PC-3 (cell line): ENCODE measurements at regions not wholly inside any gene's neighbourhood (a gene's known extent, or its start where the extent isn't known, plus 50 kb on each side); places are given as distances from the start of the nearest gene placed in this dataset.

Experiments
- ATAC-seq: fragments of 200-7000 bp; cut with Tn5 transposase; 2 replicates; pipeline ENCODE4 v1.9.1; 2020; ENCODE audit warnings: mild to moderate bottlenecking, moderate library complexity
- BruUV-seq: library from RNA; stranded (reverse); fragments of 400-500 nt; replicated peaks from 2 replicates; lab custom pipeline; 2021; lab: Mats Ljungman, UMichigan
- CTCF ChIA-PET: fragments of 300-600 bp; sonication (Branson Sonifier 250); formaldehyde crosslinking; loops from one replicate; lab custom pipeline; 2022; ENCODE audit warnings: antibody characterized with exemption; lab: Charles Lee
- POLR2A ChIA-PET: fragments of 300-600 bp; sonication (Branson Sonifier 250); formaldehyde crosslinking; loops from one replicate; lab custom pipeline; 2022; ENCODE audit warnings: antibody characterized with exemption; ENCODE audit not compliant: unreplicated experiment; lab: Charles Lee
- DNase-seq: peaks from one replicate; pipeline ENCODE4 v3.0.0-alpha.2; 2015
- H2AFZ ChIP-seq: fragments of 300-600 bp; sonication (generic); 2 replicates; pipeline ENCODE4 v1.6.0; 2016; ENCODE audit warnings: antibody characterized with exemption, low read length
- H3F3A ChIP-seq: fragments of 300-600 bp; sonication (generic); one replicate; pipeline ENCODE4 v1.6.0; 2017; ENCODE audit warnings: antibody characterized with exemption, low read length, control low read depth, mild to moderate bottlenecking; ENCODE audit not compliant: unreplicated experiment
- H3K27ac ChIP-seq: fragments of 300-600 bp; sonication (generic); 2 replicates; pipeline ENCODE4 v1.5.1; 2016; ENCODE audit warnings: mild to moderate bottlenecking, low read length
- H3K27me3 ChIP-seq: fragments of 300-600 bp; sonication (generic); 2 replicates; pipeline ENCODE4 v1.6.1; 2016; ENCODE audit warnings: low read length, mixed read lengths
- H3K36me3 ChIP-seq: fragments of 300-600 bp; sonication (generic); 2 replicates; pipeline ENCODE4 v1.6.1; 2016; ENCODE audit warnings: low read depth, mixed run types, low read length, mixed read lengths
- H3K4me1 ChIP-seq: fragments of 300-600 bp; sonication (generic); 2 replicates; pipeline ENCODE4 v1.5.1; 2016; ENCODE audit warnings: low read length; ENCODE audit not compliant: insufficient read depth
- H3K4me2 ChIP-seq: fragments of 300-600 bp; sonication (generic); 2 replicates; pipeline ENCODE4 v1.6.0; 2016; ENCODE audit warnings: low read length
- H3K4me3 ChIP-seq: fragments of 300-600 bp; sonication (generic); 2 replicates; pipeline ENCODE4 v1.5.1; 2016; ENCODE audit warnings: mild to moderate bottlenecking, low read length, mixed read lengths
- H3K79me2 ChIP-seq: fragments of 300-600 bp; sonication (generic); 2 replicates; pipeline ENCODE4 v1.6.1; 2017; ENCODE audit warnings: low read length, mixed read lengths
- H3K9ac ChIP-seq: fragments of 300-600 bp; sonication (generic); 2 replicates; pipeline ENCODE4 v1.6.0; 2016; ENCODE audit warnings: mild to moderate bottlenecking, low read length
- H3K9me2 ChIP-seq: fragments of 300-600 bp; sonication (generic); replicated peaks from 2 replicates; pipeline ENCODE4 v1.6.1; 2016; ENCODE audit warnings: mixed run types, low read length, mixed read lengths
- H3K9me3 ChIP-seq: fragments of 300-600 bp; sonication (generic); 2 replicates; pipeline ENCODE4 v1.6.1; 2016; ENCODE audit warnings: low read length, mixed read lengths
- H4K20me1 ChIP-seq: fragments of 300-600 bp; sonication (generic); 2 replicates; pipeline ENCODE4 v1.6.1; 2016; ENCODE audit warnings: low read length, mixed read lengths
- EZH2 ChIP-seq: fragments of 300-600 bp; sonication (generic); IDR thresholded peaks from one replicate; pipeline ENCODE4 v1.6.1; 2017; ENCODE audit warnings: antibody characterized with exemption, mild to moderate bottlenecking, low read length; ENCODE audit not compliant: unreplicated experiment
- EZH2phosphoT487 ChIP-seq: fragments of 300-600 bp; sonication (generic); IDR thresholded peaks from 2 replicates; pipeline ENCODE4 v1.6.1; 2018; ENCODE audit warnings: mild to moderate bottlenecking, antibody characterized with exemption, low read length, borderline replicate concordance
- intact Hi-C: fragments of 100-400 bp; cut with micrococcal nuclease; formaldehyde crosslinking; loops from 2 replicates; pipeline ENCODE4 v1.9.0; 2023
- TF ChIP-seq, protein P1 (sequence below): fragments of 300-600 bp; sonication (generic); conservative IDR thresholded peaks from 2 replicates; pipeline ENCODE4 v1.5.1; 2017; ENCODE audit warnings: antibody characterized with exemption, low read depth, mild to moderate bottlenecking, low read length

DNA sequence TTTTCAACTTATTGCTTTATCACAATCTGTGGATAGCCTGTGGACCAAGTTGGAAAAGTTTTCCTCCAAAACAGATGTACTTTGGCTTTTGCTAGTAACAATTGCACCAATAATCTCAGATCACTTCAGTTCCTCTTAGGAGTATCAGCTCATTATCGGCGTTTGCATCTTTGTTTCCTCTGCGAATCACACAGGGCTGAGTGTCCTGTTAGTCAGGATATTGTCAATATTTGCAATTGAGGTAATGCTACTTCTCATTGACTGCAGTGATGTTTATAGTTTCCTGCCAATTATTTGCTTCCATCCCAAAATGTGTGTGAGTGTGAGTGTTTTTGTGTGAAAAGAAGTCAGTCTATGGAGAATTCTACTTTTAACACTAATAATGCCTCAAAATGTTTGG lies 545.0 kb downstream of the SI start:
- DNase-seq (peak; percentile 73), ATAC-seq (peak; percentile 96)
- peaks cover 25% of the 10 kb centered on the region; the same call in 1 of the 2 replicates for H3K4me1 ChIP-seq
- H3F3A ChIP-seq: no peaks in the 10 kb centered on the region
- ChIA-PET POLR2A (no interaction called here), CTCF (interaction anchor here (0.5 kb wide), 1 partner anchor 34 kb away, joined by 3 read pairs; no protein-coding TSS in a partner anchor)
- no peaks in the 10 kb centered on the region for H4K20me1 ChIP-seq
- no peak overlapping the region for H3K27ac ChIP-seq
- TF ChIP-seq EZH2: no peak
- TF ChIP-seq, protein P1, sequence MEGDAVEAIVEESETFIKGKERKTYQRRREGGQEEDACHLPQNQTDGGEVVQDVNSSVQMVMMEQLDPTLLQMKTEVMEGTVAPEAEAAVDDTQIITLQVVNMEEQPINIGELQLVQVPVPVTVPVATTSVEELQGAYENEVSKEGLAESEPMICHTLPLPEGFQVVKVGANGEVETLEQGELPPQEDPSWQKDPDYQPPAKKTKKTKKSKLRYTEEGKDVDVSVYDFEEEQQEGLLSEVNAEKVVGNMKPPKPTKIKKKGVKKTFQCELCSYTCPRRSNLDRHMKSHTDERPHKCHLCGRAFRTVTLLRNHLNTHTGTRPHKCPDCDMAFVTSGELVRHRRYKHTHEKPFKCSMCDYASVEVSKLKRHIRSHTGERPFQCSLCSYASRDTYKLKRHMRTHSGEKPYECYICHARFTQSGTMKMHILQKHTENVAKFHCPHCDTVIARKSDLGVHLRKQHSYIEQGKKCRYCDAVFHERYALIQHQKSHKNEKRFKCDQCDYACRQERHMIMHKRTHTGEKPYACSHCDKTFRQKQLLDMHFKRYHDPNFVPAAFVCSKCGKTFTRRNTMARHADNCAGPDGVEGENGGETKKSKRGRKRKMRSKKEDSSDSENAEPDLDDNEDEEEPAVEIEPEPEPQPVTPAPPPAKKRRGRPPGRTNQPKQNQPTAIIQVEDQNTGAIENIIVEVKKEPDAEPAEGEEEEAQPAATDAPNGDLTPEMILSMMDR: no peak
- TF ChIP-seq EZH2phosphoT487: no peak
- no peak overlapping the region for H3K9ac ChIP-seq
- intact Hi-C loops: loop anchor here (1.0 to 10.0 kb wide), 2 partner anchors 53 to 228 kb away; no protein-coding TSS in a partner anchor
- no peak overlapping the region for H3K4me2 ChIP-seq
- no peak overlapping the region for H3K4me3 ChIP-seq
- no peaks in the 10 kb centered on the region for H3K9me3 ChIP-seq
- no peak overlapping the region for H2AFZ ChIP-seq
- no peaks in the 10 kb centered on the region for H3K79me2 ChIP-seq
- H3K27me3 ChIP-seq: no peaks in the 10 kb centered on the region
- 0 out of 2 replicates have a peak, but pooled peaks cover 2% of the 10 kb centered on the region for H3K9me2 ChIP-seq
- no peaks in the 10 kb centered on the region for H3K36me3 ChIP-seq
- no TSS peak for BruUV-seq

DNA sequence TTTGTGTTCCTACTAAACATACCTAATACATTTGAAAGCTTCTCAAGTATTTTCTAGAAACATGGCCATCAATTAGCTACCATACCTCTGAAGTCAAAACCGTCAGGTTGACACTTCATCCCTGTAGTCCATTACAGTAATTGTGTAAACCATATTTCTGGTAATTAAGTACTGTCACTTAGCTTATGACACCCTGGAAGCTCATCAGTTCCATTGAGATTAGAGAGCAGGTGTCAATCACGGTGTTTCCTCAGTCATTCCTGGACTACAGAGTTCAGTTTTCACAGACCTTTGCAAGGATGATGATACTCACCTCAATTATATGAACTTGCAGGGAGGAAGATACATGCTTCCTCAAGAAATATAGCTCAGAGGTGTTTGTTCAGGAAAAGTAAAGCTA lies 552.0 kb downstream of the SI start:
- ATAC-seq (no peak), DNase-seq (no peak)
- Histone ChIP-seq H3K27me3 (no peaks in the 10 kb centered on the region), H3F3A (no peaks in the 10 kb centered on the region), H2AFZ (no peak overlapping the region), H3K9ac (no peak overlapping the region), H4K20me1 (no peaks in the 10 kb centered on the region), H3K27ac (no peak overlapping the region), H3K9me3 (peaks cover 4% of the 10 kb centered on the region; the same call in 1 of the 2 replicates), H3K79me2 (no peaks in the 10 kb centered on the region), H3K4me2 (no peak overlapping the region), H3K4me3 (no peak overlapping the region), H3K36me3 (no peaks in the 10 kb centered on the region), H3K4me1 (0 out of 2 replicates have a peak, but pooled peaks cover 5% of the 10 kb centered on the region), H3K9me2 (0 out of 2 replicates have a peak, but pooled peaks cover 2% of the 10 kb centered on the region)
- TF ChIP-seq EZH2: no peak
- TF ChIP-seq EZH2phosphoT487: no peak
- TF ChIP-seq, protein P1: no peak
- ChIA-PET POLR2A (no interaction called here), CTCF (no interaction called here)
- no TSS peak for BruUV-seq
- intact Hi-C loops: no loop called here

DNA sequence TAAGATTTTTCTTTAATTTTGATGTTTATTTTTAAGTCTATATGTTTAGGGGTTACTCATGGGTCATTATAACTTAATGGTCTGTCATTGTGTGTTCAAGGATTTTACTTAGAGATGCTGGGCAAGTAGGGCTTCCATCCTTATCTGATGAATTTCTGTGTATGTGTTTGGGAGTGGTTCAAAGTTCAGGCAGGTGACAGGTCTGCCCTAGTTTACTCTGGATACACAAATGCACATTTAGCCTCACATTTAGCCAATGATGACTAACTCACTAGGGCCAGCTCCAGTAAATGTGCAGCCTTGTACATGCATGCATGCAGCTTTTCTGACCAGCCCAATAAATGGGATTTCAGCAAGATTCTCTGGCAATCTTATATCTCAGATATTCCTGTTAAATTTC lies 554.1 kb downstream of the SI start:
- intact Hi-C loops: no loop called here
- Histone ChIP-seq H3K36me3 (no peaks in the 10 kb centered on the region), H3K9me3 (peaks cover 4% of the 10 kb centered on the region; the same call in 1 of the 2 replicates), H3K9me2 (0 out of 2 replicates have a peak, but pooled peaks cover 2% of the 10 kb centered on the region), H3F3A (no peaks in the 10 kb centered on the region), H3K4me2 (no peak overlapping the region), H3K27ac (no peak overlapping the region), H3K4me1 (0 out of 2 replicates have a peak, but pooled peaks cover 5% of the 10 kb centered on the region), H3K79me2 (no peaks in the 10 kb centered on the region), H3K9ac (no peak overlapping the region), H4K20me1 (no peaks in the 10 kb centered on the region), H2AFZ (no peak overlapping the region), H3K27me3 (no peaks in the 10 kb centered on the region), H3K4me3 (no peak overlapping the region)
- CTCF ChIA-PET: no interaction called here
- no TSS peak for BruUV-seq
- TF ChIP-seq EZH2 (no peak), EZH2phosphoT487 (no peak)
- TF ChIP-seq, protein P1: no peak
- ATAC-seq (peak; percentile 62; the same call in 1 of the 2 replicates), DNase-seq (peak; percentile 14)
- POLR2A ChIA-PET: interaction anchor here (0.5 kb wide), 1 partner anchor 1054 kb away, joined by 18 read pairs; no protein-coding TSS in a partner anchor
